ENCODE measurements at regions not wholly inside any gene's neighbourhood (a gene's known extent, or its start where the extent isn't known, plus 50 kb on each side); places are given as distances from the start of the nearest gene placed in this dataset.

GRCh38 chr1:112817555-112818373 is 102.6 kb upstream of the PPM1J start:
- Histone ChIP-seq H3K56ac (ENCODE audit: extremely low read depth, insufficient read depth, low read length) (no peak overlapping the region), H3K9me3 (ENCODE audit: control insufficient read depth, insufficient read depth, low read length) (no peaks in the 10 kb centered on the region), H3K36me3 (ENCODE audit: control insufficient read depth, insufficient read depth, low read length) (no peaks in the 10 kb centered on the region), H3K4me2 (ENCODE audit: low read depth, low read length) (no peak overlapping the region), H3K27me3 (ENCODE audit: control insufficient read depth, insufficient read depth, low read length) (no peaks in the 10 kb centered on the region), H3K27ac (ENCODE audit: insufficient read depth, low read length) (no peak overlapping the region), H3K79me1 (ENCODE audit: low read depth in 1 of 2, low read length in 2 of 2) (no peaks in the 10 kb centered on the region), H3K14ac (replicated peaks; ENCODE audit: low read depth, low read length) (no peak overlapping the region), H2AK5ac (ENCODE audit: low read depth, low read length) (no peak overlapping the region), H3K9me1 (ENCODE audit: insufficient read depth, low read length) (no peaks in the 10 kb centered on the region), H2AFZ (replicated peaks; ENCODE audit: low read length, poor library complexity) (no peak overlapping the region), H2BK20ac (ENCODE audit: low read depth, low read length) (no peak overlapping the region), H3K9ac (ENCODE audit: low read depth, low read length) (no peak overlapping the region), H3K23ac (ENCODE audit: low read depth, low read length) (no peak overlapping the region), H2BK5ac (ENCODE audit: low read depth, low read length, poor library complexity, severe bottlenecking) (no peak overlapping the region), H3K4me1 (ENCODE audit: control insufficient read depth, insufficient read depth, low read length) (peaks cover 3% of the 10 kb centered on the region), H4K5ac (ENCODE audit: low read depth, low read length) (no peak overlapping the region), H4K8ac (ENCODE audit: low read depth in 2 of 2, low read length in 2 of 2) (no peak overlapping the region), H4K20me1 (ENCODE audit: insufficient read depth, low read length) (no peaks in the 10 kb centered on the region), H2AK9ac (replicated peaks; ENCODE audit: low read depth, low read length, poor library complexity) (no peak overlapping the region), H3K4me3 (ENCODE audit: insufficient read depth, low read depth, low read length) (no peak overlapping the region), H4K91ac (ENCODE audit: insufficient read depth, low read depth, low read length) (no peak overlapping the region), H3K18ac (ENCODE audit: low read depth, low read length) (no peak overlapping the region), H2BK120ac (ENCODE audit: low read depth, low read length) (no peak overlapping the region), H3K4ac (ENCODE audit: low read depth, low read length) (no peak overlapping the region), H2BK15ac (ENCODE audit: low read depth, low read length) (no peak overlapping the region)
- no CpG with 5 or more reads among the region's 7 CpGs for WGBS, 2 experiments (ENCODE audit: extremely low coverage in 2 of 2, insufficient read length in 1 of 2)
- POLR2A ChIA-PET (ENCODE audit: unreplicated experiment): no interaction called here
- intact Hi-C loops (cut with micrococcal nuclease): no loop called here
- BruUV-seq (replicated peaks): no TSS peak
- ATAC-seq (ENCODE audit: low read depth): no peak
- no peak for TF ChIP-seq MAZ (IDR thresholded peaks at IDR 0.05; ENCODE audit: borderline replicate concordance, low read depth, low read length)
- TF ChIP-seq, protein P1, sequence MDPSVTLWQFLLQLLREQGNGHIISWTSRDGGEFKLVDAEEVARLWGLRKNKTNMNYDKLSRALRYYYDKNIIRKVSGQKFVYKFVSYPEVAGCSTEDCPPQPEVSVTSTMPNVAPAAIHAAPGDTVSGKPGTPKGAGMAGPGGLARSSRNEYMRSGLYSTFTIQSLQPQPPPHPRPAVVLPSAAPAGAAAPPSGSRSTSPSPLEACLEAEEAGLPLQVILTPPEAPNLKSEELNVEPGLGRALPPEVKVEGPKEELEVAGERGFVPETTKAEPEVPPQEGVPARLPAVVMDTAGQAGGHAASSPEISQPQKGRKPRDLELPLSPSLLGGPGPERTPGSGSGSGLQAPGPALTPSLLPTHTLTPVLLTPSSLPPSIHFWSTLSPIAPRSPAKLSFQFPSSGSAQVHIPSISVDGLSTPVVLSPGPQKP (IDR thresholded peaks at IDR 0.05; ENCODE audit: borderline replicate concordance, low read depth, low read length): no peak
- TF ChIP-seq POLR2A (IDR thresholded peaks at IDR 0.05; ENCODE audit: low read depth, low read length): no peak
- TF ChIP-seq RAD21 (IDR thresholded peaks at IDR 0.05; ENCODE audit: low read length): no peak
- no peak for TF ChIP-seq CEBPB (IDR thresholded peaks at IDR 0.05; ENCODE audit: low read depth, low read length)
- no peak for TF ChIP-seq USF2 (IDR thresholded peaks at IDR 0.05; ENCODE audit: low read depth, low read length)
- no peak for TF ChIP-seq RFX5 (IDR thresholded peaks at IDR 0.05; ENCODE audit: low read depth, low read length)
- TF ChIP-seq RCOR1 (IDR thresholded peaks at IDR 0.05; ENCODE audit: insufficient replicate concordance, low read length): no peak
- TF ChIP-seq SMC3 (IDR thresholded peaks at IDR 0.05; ENCODE audit: low read depth, low read length): no peak
- TF ChIP-seq FOS (IDR thresholded peaks at IDR 0.05; ENCODE audit: low read depth, low read length): no peak
- dilution Hi-C loops (cut with HindIII; ENCODE audit: low sequenced_read_pairs, unreplicated experiment): no loop called here
- no peak for DNase-seq
- in situ Hi-C loops (cut with MboI; ENCODE audit: low sequenced_read_pairs): no loop called here
- CTCF ChIA-PET: no interaction called here

Measured in IMR-90 (cell line).